Prostate gland (tissue), 2 donors: ENCODE measurements at regions not wholly inside any gene's neighbourhood (a gene's known extent, or its start where the extent isn't known, plus 50 kb on each side); places are given as distances from the start of the nearest gene placed in this dataset.

Experiments used
- DNase-seq: peaks from one replicate; pipeline ENCODE4 v3.0.0-alpha.2; 2019; ENCODE audit warnings: low spot score
- H3K27ac ChIP-seq, 2 donors: fragments of 200-600 bp; sonication (generic); 2 replicates each; pipeline ENCODE4 v1.5.1; 2017 to 2019
- H3K27me3 ChIP-seq: fragments of 200-600 bp; sonication (generic); replicated peaks from 2 replicates; pipeline ENCODE4 v1.5.1; 2019; ENCODE audit not compliant: insufficient read depth
- H3K36me3 ChIP-seq, 2 donors: fragments of 200-600 bp; sonication (generic); 1 replicate in 1 of 2; 2 replicates in 1 of 2; pipeline versions ENCODE4 v1.5.1 to v1.8.1; 2017 to 2019
- H3K4me1 ChIP-seq: fragments of 200-600 bp; sonication (generic); replicated peaks from 2 replicates; pipeline ENCODE4 v1.5.1; 2019
- H3K4me3 ChIP-seq, 2 donors: fragments of 200-600 bp; sonication (generic); 2 replicates each; pipeline ENCODE4 v1.5.1; 2017 to 2019
- H3K9me3 ChIP-seq: fragments of 200-600 bp; sonication (generic); 2 replicates; pipeline ENCODE4 v1.5.1; 2017
- CTCF ChIP-seq, 4 experiments: fragments of 200-600 bp in 2 of 4; fragments of 450-650 bp in 2 of 4; sonication (generic) in 2 of 4; IDR thresholded peaks; 1 replicate in 3 of 4; 2 replicates in 1 of 4; pipeline ENCODE4 v1.5.1; 2016 to 2019; ENCODE audit warnings: antibody characterized with exemption in 4 of 4, mild to moderate bottlenecking in 2 of 4, moderate library complexity in 2 of 4
- POLR2A ChIP-seq: fragments of 450-650 bp; IDR thresholded peaks from one replicate; pipeline ENCODE4 v1.6.1; 2016; ENCODE audit warnings: antibody characterized with exemption, mild to moderate bottlenecking
- POLR2AphosphoS5 ChIP-seq: sonication (generic); formaldehyde crosslinking; IDR thresholded peaks from one replicate; pipeline ENCODE4 v1.6.1; 2017; ENCODE audit warnings: antibody characterized with exemption
- WGBS: methylation state at CpG from one replicate; pipeline ENCODE4 v1.1.5; 2018; 5-methylcytosine and 5-hydroxymethylcytosine counted together
- intact Hi-C: fragments of 100-400 bp; cut with DNase I; formaldehyde crosslinking; loops from one replicate; pipeline ENCODE4 v1.14.2; 2022

- Histone ChIP-seq H3K4me1 (no peaks in the 10 kb centered on the region), H3K27ac (no peak overlapping the region), H3K36me3 (no peaks in the 10 kb centered on the region), H3K4me3 (no peak overlapping the region), H3K9me3 (no peaks in the 10 kb centered on the region), H3K27me3 (no peaks in the 10 kb centered on the region)
- intact Hi-C loops, result no loop called here
- TF ChIP-seq POLR2A, result no peak
- TF ChIP-seq CTCF (IDR thresholded peaks at IDR 0.05), result no peak
- no peak for TF ChIP-seq POLR2AphosphoS5
- no peak for DNase-seq
- WGBS, result 81% methylated on average over 4 of the region's 4 CpGs
Measured at GRCh38 chr4:28702571-28702970, 1841.9 kb downstream of the STIM2 start.

DNA sequence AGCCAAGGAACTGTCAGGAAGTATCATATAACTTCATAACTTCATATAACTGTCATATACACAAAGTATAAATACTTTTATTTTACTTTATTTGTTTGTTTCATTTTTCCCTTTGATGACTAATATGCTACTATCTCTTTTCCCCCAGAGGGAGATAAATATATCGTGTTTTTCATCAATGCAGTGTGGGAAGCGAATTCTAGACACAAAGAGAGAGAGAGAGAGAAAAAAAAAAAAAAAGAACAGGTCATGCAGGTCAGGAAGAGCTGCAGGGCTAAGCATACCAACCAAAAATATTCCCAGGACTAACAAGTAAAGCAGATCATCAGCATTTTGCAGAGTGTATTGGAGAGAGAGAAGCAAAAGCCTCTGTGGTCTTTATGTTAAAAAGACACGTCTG, 1849.2 kb downstream of the STIM2 start:
- Histone ChIP-seq H3K4me3 (no peak overlapping the region), H3K27me3 (no peaks in the 10 kb centered on the region), H3K27ac (no peak overlapping the region), H3K36me3 (no peaks in the 10 kb centered on the region), H3K4me1 (no peaks in the 10 kb centered on the region), H3K9me3 (no peaks in the 10 kb centered on the region)
- TF ChIP-seq CTCF (IDR thresholded peaks at IDR 0.05) (no peak), POLR2AphosphoS5 (no peak), POLR2A (no peak)
- no peak for DNase-seq
- intact Hi-C loops, result no loop called here
- 41% methylated on average over 3 of the region's 3 CpGs for WGBS

DNA sequence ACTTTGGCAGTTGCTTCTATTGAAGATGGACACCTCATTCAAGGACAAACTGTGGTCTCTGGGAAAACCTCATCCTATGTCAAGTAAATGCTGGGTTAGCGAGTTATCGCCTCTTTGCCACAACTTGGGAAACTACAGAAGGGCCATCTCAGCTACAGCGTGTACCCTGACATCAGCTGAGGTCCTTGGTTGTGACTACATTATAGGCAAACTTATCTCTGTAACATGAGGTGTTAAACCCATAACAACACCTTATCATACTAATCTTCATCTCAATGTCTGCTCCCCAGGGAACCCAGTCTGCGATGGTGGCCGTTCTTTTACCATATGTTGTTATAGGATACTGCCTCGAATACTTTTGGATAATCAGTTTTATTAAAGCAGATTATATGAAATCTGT, 1862.7 kb downstream of the STIM2 start:
- TF ChIP-seq POLR2A (no peak), CTCF (IDR thresholded peaks at IDR 0.05) (no peak), POLR2AphosphoS5 (no peak)
- Histone ChIP-seq H3K4me3 (no peak overlapping the region), H3K4me1 (no peaks in the 10 kb centered on the region), H3K9me3 (no peaks in the 10 kb centered on the region), H3K27ac (no peak overlapping the region), H3K36me3 (no peaks in the 10 kb centered on the region), H3K27me3 (no peaks in the 10 kb centered on the region)
- intact Hi-C loops, result no loop called here
- 79% methylated on average over 6 of the region's 6 CpGs for WGBS
- DNase-seq, result no peak

GRCh38 chr4:28724239-28724638, 1863.6 kb downstream of the STIM2 start:
- Histone ChIP-seq H3K4me3 (no peak overlapping the region), H3K27me3 (no peaks in the 10 kb centered on the region), H3K27ac (no peak overlapping the region), H3K36me3 (no peaks in the 10 kb centered on the region), H3K4me1 (no peaks in the 10 kb centered on the region), H3K9me3 (no peaks in the 10 kb centered on the region)
- DNase-seq, result no peak
- TF ChIP-seq POLR2AphosphoS5, result no peak
- TF ChIP-seq POLR2A, result no peak
- no peak for TF ChIP-seq CTCF (IDR thresholded peaks at IDR 0.05)
- intact Hi-C loops, result no loop called here
- WGBS, result 97% methylated on average over 1 of the region's 1 CpG

DNA sequence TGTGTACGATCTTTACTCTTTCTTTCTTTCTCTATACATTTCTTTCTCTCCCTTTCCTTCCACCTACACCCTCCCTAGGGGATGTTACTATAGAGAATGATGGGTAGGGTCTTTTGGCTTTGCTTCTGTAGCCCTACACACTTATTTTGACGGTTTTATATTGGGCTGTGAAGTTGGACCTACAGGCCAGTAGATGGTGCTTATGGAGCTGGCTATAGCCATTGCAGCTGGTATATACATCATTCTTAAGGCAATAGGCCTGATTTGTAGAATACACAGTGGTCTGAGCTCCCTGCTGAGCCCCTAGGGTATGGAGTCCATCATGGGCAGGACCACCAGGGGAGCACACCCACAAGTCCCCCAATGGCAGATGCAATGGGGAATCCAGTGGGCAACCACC, 1869.7 kb downstream of the STIM2 start:
- H3K36me3 ChIP-seq, result no peaks in the 10 kb centered on the region
- 38% methylated on average over 2 of the region's 2 CpGs for WGBS
- no peak overlapping the region for H3K27ac ChIP-seq
- H3K4me3 ChIP-seq, result no peak overlapping the region
- H3K4me1 ChIP-seq, result no peaks in the 10 kb centered on the region
- no peak for DNase-seq
- intact Hi-C loops, result no loop called here
- H3K9me3 ChIP-seq, result no peaks in the 10 kb centered on the region
- TF ChIP-seq CTCF (IDR thresholded peaks at IDR 0.05) (no peak), POLR2AphosphoS5 (no peak), POLR2A (no peak)
- no peaks in the 10 kb centered on the region for H3K27me3 ChIP-seq
